ENCODE measurements at regions not wholly inside any gene's neighbourhood (a gene's known extent, or its start where the extent isn't known, plus 50 kb on each side); places are given as distances from the start of the nearest gene placed in this dataset.
"Not testable (repeated sequence)": the region's sequence is repeated elsewhere in the genome, so short reads cannot be mapped to it uniquely, and the experiment has no call there.

DNA sequence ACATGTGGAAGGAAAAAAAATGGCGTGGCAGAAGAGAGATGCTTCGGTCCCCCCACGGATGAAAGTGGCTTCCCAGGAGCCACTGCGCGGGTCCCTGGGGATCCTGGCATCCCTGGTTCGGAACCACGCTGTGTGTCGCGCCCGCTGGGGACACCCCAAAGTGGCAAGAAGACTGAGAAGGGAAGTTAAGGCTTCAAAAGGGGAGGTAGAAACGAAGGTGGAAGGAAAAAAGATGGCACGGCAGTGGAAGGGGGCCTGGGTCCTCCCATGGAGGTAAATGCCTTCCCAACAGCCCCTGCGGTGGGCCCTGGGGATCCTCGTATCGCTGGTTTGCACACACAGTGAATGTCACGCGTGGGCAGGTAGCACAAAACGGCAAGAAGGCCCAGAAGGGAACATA is 281.7 kb downstream of the ALG10 start:
- no peak for DNase-seq (ENCODE audit: low read depth in 2 of 2)

DNA sequence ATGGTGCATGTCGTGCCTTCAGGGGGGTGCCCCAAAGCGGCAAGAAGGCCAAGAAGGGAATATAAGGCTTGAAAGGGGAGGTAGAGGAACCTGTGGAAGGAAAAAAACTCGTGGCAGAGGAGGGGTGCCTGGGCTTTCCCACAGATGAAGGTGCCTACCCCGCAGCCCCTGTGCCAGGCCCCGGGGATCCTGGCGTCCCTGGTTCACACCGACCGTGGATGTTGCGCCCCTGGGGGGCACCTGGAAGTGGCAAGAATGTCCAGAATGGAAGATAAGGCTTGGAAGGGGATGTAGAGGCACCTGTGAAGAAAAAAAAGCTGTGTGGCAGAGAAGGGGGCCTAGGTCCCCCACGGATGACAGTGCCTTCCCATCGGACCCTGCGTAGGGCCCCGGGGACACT is 282.2 kb downstream of the ALG10 start:
- no peak for DNase-seq (ENCODE audit: low read depth in 2 of 2)

DNA sequence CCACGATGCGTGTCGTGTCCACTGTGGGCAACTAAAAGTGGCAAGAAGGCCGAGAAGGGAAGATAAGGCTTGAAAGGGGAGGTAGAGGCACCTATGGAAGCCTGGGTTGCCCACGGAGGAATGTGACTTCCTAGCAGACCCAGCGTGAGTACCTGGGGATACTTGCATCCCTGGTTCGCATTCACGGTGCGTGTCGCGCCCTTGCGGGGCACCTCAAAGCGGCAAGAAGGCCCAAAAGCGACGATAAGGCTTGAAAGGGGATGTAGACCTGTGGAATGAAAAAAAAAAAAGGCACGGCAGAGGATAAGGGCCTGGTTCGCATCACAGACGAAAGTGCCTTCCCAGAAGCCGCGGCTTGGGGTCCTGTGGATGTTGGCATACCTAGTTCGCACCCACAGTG is 282.9 kb downstream of the ALG10 start:
- no peak for DNase-seq (ENCODE audit: low read depth in 2 of 2)

DNA sequence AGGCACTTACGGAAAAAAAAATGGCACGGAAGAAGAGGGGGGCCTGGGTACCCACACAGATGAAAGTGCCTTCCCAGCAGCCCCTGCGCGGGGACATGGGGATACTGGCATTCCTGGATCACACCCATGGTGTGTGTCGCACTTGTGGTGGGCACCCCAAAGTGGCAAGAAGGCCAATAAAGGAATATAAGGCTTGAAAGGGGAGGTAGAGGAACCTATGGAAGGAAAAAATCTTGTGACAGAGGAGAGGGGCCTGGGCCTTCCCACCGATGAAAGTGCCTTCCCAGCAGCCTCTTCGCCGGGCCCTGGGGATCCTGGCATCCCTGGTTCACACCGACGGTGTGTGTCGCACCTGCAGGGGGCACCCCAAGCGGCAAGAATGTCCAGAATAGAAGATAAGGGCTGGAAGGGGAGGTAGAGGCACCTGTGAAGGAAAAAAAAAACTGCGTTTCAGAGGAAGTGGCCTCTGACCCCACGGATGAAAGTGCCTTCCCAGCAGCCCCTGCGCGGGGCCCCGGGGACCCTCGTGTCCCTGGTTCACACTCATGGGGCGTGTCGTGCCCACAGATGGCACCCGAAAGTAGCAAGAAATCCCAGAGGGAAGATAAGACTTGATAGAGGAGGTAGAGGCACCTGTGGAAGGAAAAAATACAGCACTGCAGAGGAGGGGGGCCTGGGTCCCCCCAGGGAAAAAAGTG is 284.0 kb downstream of the ALG10 start:
- no peak for DNase-seq (ENCODE audit: low read depth in 2 of 2)

DNA sequence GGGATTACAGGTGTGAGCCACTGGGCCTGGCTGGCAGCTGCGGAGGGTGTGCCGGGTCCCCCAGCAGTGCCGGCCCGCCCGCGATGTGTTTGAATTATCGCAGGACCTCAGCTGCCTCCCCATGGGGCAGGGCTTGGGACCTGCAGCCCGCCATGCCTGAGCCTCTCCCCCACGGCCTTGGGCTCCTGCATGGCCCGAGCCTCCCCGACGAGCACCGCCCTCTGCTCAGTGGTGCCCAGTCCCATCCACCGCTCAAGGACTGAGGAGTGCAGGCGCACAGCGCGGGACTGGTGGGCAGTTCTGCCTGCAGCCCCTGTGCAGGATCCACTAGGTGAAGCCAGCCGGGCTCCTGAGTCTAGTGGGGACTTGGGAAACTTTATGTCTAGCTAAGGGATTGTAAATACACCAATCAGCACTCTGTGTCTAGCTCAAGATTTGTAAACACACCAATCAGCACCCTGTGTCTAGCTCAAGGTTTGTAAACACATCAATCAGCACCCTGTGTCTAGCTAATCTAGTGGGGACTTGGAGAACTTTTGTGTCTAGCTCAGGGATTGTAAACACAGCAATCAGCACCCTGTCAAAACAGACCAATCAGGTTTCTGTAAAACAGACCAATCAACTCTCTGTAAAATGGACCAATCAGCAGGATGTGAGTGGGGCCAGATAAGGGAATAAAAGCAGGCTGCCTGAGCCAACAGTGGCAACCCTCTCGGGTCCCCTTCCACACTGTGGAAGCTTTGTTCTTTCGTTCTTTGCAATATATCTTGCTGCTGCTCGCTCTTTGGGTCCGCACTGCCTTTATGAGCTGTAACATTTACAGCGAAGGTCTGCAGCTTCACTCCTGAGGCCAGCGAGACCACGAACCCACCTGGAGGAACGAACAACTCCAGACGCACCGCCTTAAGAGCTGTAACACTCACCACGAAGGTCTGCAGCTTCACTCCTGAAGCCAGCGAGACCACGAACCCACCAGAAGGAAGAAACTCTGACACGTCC is 287.8 kb downstream of the ALG10 start:
- DNase-seq (ENCODE audit: low read depth in 2 of 2), result not testable (repeated sequence)

DNA sequence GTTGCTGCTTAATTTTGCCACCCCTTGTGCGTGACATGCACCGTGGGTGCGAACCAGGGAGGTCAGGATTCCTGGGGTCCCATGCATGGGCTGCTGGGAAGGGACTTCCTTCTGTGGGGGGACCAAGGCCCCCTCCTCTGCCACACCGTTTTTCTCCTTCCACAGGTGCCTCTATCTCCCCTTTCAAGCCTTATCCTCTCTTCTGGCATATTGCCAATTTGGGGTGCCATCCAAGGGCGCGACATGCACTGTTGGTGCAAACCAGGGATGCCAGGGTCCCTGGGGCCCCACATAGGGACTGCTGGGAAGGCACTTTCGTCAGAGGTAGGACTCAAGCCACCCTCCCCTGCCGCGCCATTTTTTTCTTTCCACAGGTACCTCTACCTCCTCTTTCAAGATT is 289.0 kb downstream of the ALG10 start:
- DNase-seq (ENCODE audit: low read depth in 2 of 2), result no peak

DNA sequence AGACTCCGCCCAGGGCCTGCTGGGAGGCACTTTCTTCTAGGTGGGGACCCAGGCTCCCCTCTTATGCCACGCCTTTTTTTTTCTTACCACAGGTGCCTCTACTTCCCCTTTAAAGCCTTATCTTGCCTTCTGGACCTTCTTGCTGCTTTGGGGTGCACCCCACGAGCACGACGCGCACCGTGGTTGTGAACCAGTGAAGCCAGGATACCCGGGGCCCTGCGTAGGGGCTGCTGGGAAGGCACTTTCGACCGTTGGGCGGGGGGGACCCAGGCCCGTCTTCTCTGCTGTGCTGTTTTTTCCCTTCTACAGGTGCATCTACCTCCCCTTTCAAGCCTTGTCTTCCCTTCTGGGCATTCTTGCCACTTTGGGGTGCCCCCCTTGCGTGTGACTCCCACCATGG is 305.4 kb downstream of the ALG10 start:
- no peak for DNase-seq (ENCODE audit: low read depth in 2 of 2)

DNA sequence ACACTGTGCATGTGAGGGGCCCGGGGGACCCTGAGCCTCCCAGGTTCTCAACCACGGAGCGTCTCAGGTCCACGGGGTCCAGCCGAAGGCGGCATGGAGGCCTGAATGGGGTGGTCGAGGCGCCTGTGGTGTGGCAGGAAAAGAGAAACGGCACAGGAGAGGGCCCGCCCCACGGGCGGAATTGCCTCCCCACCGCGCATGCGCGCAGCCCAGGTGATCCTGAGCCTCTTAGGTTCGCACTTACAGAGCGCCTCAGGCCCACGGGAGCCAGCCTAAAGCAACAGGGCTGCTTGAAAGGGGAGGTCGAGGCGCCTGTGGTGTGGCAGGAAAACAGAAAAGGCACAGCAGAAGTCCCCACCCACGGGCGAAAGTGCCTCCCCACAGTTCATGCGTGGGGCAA is 311.0 kb downstream of the ALG10 start:
- no peak for DNase-seq (ENCODE audit: low read depth in 2 of 2)

DNA sequence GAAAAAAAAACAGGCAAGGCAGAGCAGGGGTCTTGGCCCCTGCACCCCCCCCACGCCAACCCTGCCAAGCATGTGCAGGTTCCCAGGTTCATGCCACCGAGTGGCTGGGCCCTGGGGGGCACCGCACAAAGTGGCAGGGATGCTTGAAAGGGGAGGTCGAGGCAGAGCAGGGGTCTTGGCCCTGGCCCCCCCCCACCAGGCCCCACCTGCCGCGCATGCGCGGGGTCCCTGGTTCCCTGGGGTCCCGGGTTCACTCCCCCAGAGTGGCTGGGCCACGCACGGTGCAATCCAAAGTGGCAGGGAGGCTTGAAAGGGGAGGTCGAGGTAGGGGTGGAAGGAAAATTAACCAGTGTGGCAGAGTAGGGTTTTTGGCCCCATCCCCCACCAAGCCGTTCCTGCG is 312.2 kb downstream of the ALG10 start:
- DNase-seq (ENCODE audit: low read depth in 2 of 2), result no peak

DNA sequence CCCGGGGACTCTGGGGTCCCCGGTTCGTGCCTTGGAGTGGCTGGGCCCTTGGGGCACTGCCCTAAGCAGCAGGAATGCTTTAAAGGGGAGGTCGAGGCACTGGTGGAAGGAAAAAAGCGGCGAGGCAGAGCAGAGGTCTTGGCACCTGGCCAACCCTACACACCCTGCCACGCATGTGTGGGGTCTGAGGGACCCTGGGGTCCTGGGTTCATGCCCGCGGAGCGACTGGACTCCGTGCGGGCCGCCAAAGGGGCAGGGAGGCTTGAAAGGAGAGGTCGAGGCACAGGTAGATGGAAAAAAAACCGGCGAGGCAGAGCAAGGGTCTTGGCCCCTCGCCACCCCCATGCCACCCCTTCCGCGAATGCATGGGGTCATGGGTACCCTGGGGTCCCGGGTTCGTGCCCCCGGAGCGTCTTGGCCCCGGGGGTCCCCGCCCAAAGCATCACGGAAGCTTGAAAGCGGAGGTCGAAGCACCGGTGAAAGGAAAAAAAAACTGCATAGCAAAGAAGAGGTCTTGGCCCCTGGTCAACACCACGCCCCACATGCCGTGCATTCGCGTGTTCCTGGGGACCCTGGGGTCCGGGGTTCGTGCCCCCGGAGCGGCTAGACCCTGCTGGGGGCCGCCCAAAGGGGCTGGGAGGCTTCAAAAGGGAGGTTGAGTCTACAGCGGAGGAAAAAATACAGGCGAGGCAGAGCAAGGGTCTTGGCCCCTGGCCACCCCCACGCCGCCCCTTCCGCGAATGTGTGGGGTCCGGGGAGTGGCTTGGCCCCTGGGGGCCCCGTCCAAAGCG is 312.9 kb downstream of the ALG10 start:
- DNase-seq (ENCODE audit: low read depth in 2 of 2), result no peak

DNA sequence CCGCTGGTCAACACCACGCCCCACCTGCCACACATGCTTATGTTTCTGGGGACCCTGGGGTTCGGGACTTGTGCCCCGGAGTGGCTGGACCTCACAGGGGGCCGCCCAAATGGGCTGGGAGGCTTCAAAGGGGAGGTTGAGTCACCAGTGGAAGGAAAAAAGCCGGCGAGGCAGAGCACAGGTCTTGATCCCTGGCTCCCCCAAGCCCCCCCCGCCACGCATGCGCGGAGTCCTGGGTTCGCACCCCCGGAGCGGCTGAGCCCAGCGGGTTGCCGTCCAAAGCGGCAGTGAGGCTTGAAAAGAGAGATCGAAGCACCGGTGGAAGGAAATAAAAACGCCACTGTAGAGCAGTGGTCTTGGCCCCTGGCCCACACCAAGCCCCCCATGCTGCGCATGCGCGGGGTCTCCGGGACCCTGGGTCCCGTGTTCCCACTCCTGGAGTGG is 313.5 kb downstream of the ALG10 start:
- no peak for DNase-seq (ENCODE audit: low read depth in 2 of 2)

DNA sequence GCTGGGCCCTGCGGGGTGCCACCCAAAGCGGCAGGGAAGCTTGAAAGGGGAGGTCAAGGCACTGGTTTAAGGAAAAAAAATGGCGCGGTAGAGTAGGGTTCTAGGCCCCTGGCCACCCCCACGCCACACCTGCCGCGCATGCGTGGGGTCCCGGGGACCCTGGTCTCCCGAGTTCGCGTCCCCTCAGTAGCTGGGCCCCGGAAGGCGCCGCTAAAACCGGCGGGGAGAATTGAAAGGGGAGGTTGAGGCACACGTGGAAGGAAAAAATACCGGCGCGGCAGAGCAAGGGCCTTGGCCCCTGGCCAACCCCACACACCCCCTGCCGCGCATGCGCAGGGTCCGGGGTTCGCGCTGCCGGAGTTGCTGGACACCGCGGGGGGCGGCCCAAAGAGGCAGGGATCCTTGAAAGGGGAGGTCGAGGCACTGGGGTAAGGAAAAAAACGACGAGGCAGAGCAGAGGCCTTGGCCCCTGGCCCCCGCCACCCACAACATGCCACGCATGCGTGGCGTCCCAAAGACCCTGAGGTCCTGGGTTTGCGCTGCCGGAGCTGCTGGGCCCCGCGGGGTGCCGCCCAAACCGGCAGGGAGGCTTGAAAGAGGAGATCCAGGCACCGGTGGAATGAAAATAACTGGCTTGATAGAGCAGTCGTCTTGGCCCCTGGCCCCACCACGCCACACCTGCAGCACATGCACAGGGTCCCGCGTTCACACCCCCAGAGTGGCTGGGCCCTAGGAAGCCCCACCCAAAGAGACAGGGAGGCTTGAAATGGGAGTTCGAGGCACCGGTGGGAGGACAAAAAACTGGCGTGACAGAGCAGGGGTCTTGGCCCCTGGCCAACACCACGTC is 314.5 kb downstream of the ALG10 start:
- no peak for DNase-seq (ENCODE audit: low read depth in 2 of 2)

DNA sequence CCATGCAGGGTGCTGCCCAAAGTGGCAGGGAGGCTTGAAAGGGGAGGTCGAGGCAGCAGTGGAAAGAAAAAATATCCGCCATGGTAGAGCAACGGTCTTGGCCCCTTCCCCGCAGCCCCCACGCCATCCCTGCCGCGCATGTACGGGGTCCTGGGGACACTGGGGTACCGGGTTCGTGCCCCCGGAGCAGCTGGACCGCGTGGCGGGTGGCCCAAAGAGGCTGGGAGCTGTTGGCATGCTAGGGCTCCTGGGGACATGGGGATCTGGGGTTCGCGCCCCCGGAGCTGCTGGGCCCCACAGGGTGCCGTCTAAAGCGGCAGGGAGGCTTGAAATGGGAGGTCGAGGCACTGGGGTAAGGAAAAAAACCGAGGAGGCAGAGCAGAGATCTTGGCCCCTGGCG is 316.5 kb downstream of the ALG10 start:
- DNase-seq (ENCODE audit: low read depth in 2 of 2), result no peak

DNA sequence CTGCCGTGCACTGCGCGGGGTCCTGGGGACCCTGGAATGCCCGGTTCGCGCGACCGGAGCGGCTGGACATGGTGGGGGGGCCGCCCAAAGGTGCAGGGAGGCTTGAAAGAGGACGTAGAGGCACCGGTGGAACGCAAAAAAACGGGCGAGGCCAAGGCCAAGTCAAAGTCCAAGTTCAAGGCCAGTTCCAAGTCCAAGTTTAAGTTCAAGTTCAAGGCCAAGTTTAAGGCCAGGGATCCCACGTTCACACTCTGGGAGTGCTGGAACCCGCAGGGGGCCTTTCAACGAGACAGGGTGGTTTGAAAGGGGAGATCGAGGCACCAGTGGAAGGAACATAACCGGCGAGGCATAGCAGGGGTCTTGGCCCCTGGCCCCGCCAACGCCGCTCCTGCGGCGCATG is 317.6 kb downstream of the ALG10 start:
- no peak for DNase-seq (ENCODE audit: low read depth in 2 of 2)

DNA sequence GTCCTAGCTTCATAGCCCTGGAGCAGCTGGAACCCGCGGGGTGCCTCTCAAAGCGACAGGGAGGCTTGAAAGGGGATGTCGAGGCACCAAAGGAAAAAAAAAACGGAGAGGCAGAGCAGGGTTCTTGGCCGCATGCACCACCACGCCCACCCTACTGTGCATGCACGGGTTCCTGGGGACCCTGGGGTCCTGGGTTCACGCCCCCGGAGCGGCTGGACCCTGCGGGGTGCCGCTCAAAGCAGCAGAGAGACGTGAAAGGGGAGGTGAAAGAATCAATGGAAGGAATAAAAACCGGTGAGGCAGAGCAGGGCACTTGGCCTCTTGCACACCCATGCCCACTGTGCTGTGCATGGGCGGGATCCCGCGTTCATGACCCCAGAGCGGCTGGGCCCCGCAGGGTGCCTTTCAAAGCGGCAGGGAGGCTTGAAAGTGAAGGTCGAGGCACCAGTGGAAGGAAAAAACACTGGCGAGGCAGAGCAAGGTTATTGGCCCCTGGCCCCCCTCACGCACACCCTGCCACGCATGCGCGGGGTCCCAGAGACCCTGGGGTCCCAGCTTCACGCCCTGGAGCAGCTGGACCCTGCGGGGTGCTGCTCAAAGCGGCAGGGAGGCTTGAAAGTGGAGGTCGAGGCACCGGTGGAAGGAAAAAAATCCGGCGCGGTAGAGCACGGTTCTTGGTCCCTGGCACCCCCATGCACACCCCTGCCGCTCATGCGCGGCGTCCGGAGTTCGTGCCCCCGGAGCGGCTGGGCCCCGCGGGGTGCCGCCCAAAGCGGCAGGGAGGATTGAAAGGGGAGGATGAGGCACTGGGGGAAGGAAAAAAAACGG is 318.5 kb downstream of the ALG10 start:
- DNase-seq (ENCODE audit: low read depth in 2 of 2), result no peak

DNA sequence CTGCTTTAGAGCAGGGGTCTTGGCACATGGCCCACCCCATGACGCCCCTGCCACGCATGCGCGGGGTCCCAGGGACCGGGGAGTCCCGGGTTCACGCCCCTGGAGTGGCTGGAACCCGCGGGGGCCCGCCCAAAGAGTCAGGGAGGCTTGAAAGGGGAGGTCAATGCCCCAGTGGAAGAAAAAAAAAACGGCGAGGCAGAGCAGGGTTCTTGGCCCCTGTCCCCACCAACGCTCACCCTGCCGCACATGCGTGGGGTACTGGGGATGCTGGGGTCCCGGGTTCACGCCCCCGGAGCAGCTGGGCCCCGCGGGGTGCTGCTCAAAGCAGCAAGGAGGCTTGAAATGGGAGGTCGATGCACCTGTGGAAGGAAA is 319.1 kb downstream of the ALG10 start:
- DNase-seq (ENCODE audit: low read depth in 2 of 2), result no peak

DNA sequence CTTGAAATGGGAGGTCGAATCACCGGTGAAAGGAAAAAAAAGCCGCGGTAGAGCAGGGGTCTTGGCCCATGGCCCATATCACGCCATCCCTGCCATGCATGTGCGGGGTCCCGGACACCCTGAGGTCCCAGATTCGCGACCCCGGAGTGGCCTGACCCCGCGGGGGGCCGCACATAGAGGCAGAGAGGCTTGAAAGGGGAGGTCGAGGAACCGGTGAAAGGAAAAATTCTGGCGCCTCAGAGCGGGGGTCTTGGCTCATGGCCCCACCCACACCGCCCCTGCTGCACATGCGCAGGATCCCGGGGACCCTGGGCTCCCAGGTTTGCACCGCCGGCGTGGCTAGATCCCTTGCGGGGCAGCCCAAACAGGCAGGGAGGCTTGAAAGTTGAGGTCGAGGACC is 319.8 kb downstream of the ALG10 start:
- DNase-seq (ENCODE audit: low read depth in 2 of 2), result no peak

DNA sequence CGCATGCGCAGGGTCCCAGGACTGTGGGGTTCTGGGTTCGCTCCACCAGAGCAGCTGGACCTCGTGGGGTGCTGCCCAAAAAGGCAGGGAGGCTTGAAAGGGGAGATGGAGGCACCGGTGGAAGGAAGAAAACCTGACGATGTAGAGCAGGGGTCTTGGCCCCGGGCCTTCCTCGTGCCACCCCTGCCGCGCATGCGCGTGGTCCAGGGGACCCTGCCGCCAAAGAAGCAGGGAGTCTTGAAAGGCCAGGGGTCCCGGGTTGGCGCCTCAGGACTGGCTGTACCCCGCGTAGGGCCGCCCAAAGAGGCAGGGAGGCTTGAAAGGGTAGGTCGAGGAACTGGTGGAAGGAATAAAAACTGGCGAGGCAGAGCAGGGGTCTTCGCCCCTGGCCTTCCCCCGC is 321.0 kb downstream of the ALG10 start:
- DNase-seq (ENCODE audit: low read depth in 2 of 2), result no peak

DNA sequence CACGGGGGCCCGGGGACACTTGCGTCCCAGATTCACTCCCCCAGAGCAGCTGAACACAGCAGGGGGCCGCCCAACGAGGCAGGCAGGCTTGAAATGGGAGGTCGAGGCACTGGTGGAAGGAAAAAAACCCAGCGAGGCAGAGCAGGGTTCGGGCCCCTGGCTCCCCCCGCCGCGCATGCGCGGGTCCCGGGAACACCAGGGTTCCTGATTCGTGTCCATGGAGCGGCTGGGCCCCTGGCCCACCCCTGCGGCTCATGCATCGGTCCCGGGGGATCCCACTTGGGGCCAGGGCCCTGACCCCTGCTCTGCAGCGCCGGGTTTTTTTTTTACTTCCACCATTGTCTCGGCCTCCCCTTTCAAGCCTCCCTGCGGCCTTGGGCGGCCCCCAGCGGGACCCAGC is 321.5 kb downstream of the ALG10 start:
- DNase-seq (ENCODE audit: low read depth in 2 of 2), result no peak

DNA sequence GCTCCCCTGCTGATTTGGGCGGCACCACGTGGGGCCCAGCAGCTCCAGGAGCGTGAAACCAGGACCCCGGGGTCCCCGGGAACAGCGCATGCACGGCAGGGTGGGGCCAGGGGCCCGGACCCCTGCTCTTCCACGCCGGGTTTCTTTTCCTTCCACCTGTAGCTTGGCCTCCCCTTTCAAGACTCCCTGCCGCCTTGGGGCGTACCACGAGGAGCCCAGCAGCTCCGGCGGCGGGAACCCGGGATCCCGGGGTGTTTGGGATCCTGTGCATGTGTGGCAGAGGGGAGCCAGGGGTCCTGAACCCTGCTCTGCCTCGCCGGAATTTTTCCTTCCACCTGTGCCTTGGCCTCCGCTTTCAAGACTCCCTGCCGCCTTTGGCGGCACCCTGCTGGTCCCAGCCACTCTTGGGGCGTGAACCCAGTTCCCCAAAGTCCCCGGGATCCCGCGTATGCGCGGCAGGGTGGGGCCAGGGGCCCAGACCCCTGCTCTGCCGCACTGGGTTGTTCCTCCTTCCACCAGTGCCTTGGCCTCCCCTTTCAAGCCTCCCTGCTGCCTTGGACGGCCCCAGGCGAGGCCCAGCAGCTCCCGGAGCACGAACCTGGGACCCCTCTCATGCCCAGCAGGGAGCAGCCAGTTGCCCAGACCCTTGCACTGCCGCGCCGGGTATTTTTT is 322.7 kb downstream of the ALG10 start:
- DNase-seq (ENCODE audit: low read depth in 2 of 2), result no peak
